ENCODE measurements at regions not wholly inside any gene's neighbourhood (a gene's known extent, or its start where the extent isn't known, plus 50 kb on each side); places are given as distances from the start of the nearest gene placed in this dataset.

DNA sequence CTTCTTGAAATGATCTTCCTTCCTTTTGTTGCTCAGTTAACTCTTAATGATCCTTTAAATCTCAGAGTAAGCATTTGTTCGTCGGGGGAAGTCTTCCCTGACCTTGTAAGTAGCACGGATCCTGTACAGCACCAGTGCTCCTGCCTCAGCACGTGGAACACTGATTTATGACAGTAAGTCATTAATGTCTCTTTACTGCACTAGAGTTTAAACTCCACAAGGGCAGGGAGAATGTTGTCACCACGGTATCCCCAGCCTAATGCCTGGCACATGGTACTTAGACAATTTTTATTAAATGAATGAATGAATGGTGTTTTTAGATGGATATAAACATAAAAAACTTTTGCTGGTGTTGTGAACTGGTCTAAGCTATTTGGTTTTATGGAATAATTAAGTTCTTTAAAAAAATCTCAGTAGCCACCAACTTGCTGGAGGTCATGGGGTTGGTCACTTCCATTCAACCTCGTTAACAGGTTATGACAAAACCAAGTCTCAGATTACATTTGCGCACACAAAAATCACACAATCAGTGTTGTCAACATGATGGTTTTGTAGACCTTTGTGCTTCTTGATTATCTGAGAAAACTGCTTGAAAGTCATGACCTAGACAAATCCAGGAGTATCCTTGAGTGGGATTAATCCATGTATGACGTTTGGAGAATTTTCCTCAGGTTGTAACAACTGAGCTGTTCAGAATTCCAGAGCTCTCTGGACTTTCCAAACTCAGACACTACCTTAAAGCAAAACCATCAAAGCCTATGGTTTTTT is 326.9 kb downstream of the DUSP10 start:
- Histone ChIP-seq H3K9ac (ENCODE audit: low read length in 3 of 3) (no peak overlapping the region), H3K27me3 (ENCODE audit: control insufficient read depth, insufficient read depth, low read length) (no peaks in the 10 kb centered on the region), H3K4me3 (ENCODE audit: low read length in 3 of 3) (no peak overlapping the region), H3K27ac (ENCODE audit: low read depth in 2 of 2, low read length in 2 of 2) (no peak overlapping the region), H3K36me3 (ENCODE audit: control insufficient read depth in 2 of 3, insufficient read depth in 3 of 3, low read length in 3 of 3) (no peaks in the 10 kb centered on the region), H3K9me3 (ENCODE audit: control insufficient read depth in 2 of 3, insufficient read depth in 1 of 3, low read length in 3 of 3) (no peaks in the 10 kb centered on the region), H3K4me1 (ENCODE audit: control insufficient read depth in 2 of 3, insufficient read depth in 2 of 3, low read depth in 1 of 3, low read length in 3 of 3) (no peaks in the 10 kb centered on the region)
- DNase-seq (no peak), FAIRE-seq (no peak)
- TF ChIP-seq, protein P1, sequence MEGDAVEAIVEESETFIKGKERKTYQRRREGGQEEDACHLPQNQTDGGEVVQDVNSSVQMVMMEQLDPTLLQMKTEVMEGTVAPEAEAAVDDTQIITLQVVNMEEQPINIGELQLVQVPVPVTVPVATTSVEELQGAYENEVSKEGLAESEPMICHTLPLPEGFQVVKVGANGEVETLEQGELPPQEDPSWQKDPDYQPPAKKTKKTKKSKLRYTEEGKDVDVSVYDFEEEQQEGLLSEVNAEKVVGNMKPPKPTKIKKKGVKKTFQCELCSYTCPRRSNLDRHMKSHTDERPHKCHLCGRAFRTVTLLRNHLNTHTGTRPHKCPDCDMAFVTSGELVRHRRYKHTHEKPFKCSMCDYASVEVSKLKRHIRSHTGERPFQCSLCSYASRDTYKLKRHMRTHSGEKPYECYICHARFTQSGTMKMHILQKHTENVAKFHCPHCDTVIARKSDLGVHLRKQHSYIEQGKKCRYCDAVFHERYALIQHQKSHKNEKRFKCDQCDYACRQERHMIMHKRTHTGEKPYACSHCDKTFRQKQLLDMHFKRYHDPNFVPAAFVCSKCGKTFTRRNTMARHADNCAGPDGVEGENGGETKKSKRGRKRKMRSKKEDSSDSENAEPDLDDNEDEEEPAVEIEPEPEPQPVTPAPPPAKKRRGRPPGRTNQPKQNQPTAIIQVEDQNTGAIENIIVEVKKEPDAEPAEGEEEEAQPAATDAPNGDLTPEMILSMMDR (IDR thresholded peaks at IDR 0.05; ENCODE audit: borderline replicate concordance, extremely low read depth, insufficient read depth) = no peak
- intact Hi-C loops (cut with DNase I) = no loop called here

DNA sequence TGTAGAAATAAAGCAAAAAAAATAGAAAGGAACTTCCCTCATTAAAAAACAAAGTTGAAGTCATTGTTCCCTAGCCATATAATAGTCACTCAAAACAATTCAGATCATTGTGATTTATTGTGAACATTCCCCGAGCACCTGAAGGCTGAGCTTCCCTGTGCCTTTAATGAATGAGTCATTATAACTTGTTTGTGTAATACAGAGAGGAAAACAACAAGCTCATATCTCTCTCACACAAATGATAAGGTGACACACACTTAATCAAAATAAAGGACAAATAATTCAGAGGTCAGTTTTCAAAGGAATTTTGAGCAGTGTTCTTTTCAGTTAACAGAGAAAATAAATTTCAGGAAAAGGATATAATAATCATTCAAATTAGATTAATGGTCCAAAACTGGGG is 326.2 kb downstream of the DUSP10 start:
- Histone ChIP-seq H3K4me1 (ENCODE audit: control insufficient read depth in 2 of 3, insufficient read depth in 2 of 3, low read depth in 1 of 3, low read length in 3 of 3) (no peaks in the 10 kb centered on the region), H3K27ac (ENCODE audit: low read depth in 2 of 2, low read length in 2 of 2) (no peak overlapping the region), H3K27me3 (ENCODE audit: control insufficient read depth, insufficient read depth, low read length) (no peaks in the 10 kb centered on the region), H3K9ac (ENCODE audit: low read length in 3 of 3) (no peak overlapping the region), H3K4me3 (ENCODE audit: low read length in 3 of 3) (no peak overlapping the region), H3K36me3 (ENCODE audit: control insufficient read depth in 2 of 3, insufficient read depth in 3 of 3, low read length in 3 of 3) (no peaks in the 10 kb centered on the region), H3K9me3 (ENCODE audit: control insufficient read depth in 2 of 3, insufficient read depth in 1 of 3, low read length in 3 of 3) (no peaks in the 10 kb centered on the region)
- intact Hi-C loops (cut with DNase I) = no loop called here
- TF ChIP-seq, protein P1 (IDR thresholded peaks at IDR 0.05; ENCODE audit: borderline replicate concordance, extremely low read depth, insufficient read depth) = no peak
- DNase-seq (no peak), FAIRE-seq (no peak)

DNA sequence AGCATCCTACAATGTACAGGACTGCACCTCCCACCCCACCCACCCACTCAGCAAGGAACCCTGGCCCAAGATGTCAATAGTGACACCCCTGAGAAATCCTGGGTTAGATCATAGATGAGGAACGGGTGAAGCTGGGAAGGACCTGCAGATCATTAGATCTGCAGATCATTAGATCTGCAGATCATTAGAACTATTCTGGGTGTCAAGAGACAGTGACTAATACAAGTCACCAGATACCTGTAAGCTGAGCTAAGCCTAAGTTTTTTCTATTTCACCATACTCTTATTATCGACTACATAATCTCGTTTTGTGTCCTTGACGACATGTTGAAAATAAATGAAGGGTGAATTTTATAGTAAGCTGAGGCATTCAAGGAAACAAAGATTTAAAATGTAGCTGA is 325.7 kb downstream of the DUSP10 start:
- Histone ChIP-seq H3K4me3 (ENCODE audit: low read length in 3 of 3) (no peak overlapping the region), H3K9me3 (ENCODE audit: control insufficient read depth in 2 of 3, insufficient read depth in 1 of 3, low read length in 3 of 3) (no peaks in the 10 kb centered on the region), H3K9ac (ENCODE audit: low read length in 3 of 3) (no peak overlapping the region), H3K36me3 (ENCODE audit: control insufficient read depth in 2 of 3, insufficient read depth in 3 of 3, low read length in 3 of 3) (no peaks in the 10 kb centered on the region), H3K4me1 (ENCODE audit: control insufficient read depth in 2 of 3, insufficient read depth in 2 of 3, low read depth in 1 of 3, low read length in 3 of 3) (no peaks in the 10 kb centered on the region), H3K27me3 (ENCODE audit: control insufficient read depth, insufficient read depth, low read length) (no peaks in the 10 kb centered on the region), H3K27ac (ENCODE audit: low read depth in 2 of 2, low read length in 2 of 2) (no peak overlapping the region)
- FAIRE-seq (no peak), DNase-seq (no peak)
- intact Hi-C loops (cut with DNase I) = no loop called here
- TF ChIP-seq, protein P1 (IDR thresholded peaks at IDR 0.05; ENCODE audit: borderline replicate concordance, extremely low read depth, insufficient read depth) = no peak

DNA sequence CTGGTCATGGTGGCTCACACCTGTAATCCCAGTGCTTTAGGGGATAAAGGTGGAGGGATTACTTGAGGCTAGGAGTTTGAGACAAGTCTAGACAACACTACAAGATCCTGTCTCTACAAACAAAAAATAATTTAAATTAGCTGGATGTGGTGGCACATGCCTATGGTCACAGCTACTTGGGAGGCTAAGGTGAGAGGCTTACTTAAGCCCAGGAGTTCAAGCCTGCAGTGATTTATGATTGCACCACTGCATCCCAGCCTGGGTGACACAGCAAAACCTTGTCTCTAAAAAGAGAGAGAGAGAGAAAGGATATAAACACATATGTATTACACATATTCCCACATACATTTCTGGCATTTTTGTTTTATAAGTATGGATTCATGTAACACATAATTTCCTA is 325.2 kb downstream of the DUSP10 start:
- intact Hi-C loops (cut with DNase I) = no loop called here
- no peaks in the 10 kb centered on the region for H3K9me3 ChIP-seq (ENCODE audit: control insufficient read depth in 2 of 3, insufficient read depth in 1 of 3, low read length in 3 of 3)

More for the DNA sequence above, 325.2 kb downstream of the DUSP10 start:
- Histone ChIP-seq H3K27me3 (ENCODE audit: control insufficient read depth, insufficient read depth, low read length) (no peaks in the 10 kb centered on the region), H3K27ac (ENCODE audit: low read depth in 2 of 2, low read length in 2 of 2) (no peak overlapping the region), H3K9ac (ENCODE audit: low read length in 3 of 3) (no peak overlapping the region), H3K4me3 (ENCODE audit: low read length in 3 of 3) (no peak overlapping the region), H3K36me3 (ENCODE audit: control insufficient read depth in 2 of 3, insufficient read depth in 3 of 3, low read length in 3 of 3) (no peaks in the 10 kb centered on the region), H3K4me1 (ENCODE audit: control insufficient read depth in 2 of 3, insufficient read depth in 2 of 3, low read depth in 1 of 3, low read length in 3 of 3) (no peaks in the 10 kb centered on the region)
- FAIRE-seq = no peak
- DNase-seq = no peak
- TF ChIP-seq, protein P1 (IDR thresholded peaks at IDR 0.05; ENCODE audit: borderline replicate concordance, extremely low read depth, insufficient read depth) = no peak
